ENCODE measurements at regions not wholly inside any gene's neighbourhood (a gene's known extent, or its start where the extent isn't known, plus 50 kb on each side); places are given as distances from the start of the nearest gene placed in this dataset.

GRCh38 chr10:78381107-78381506 is 347.4 kb downstream of the RPS24 start:
- intact Hi-C loops (cut with DNase I; ENCODE audit: low total_unique reads) (no loop called here), in situ Hi-C loops (cut with MboI; ENCODE audit: low sequenced_read_pairs in 4 of 4) (no loop called here)
- Histone ChIP-seq H3K4me3 (no peak overlapping the region), H3K27ac (no peak overlapping the region), H3K9me3 (no peaks in the 10 kb centered on the region), H3K36me3 (no peaks in the 10 kb centered on the region), H3K4me1 (no peaks in the 10 kb centered on the region), H3K27me3 (no peaks in the 10 kb centered on the region)
- TF ChIP-seq, protein P1, sequence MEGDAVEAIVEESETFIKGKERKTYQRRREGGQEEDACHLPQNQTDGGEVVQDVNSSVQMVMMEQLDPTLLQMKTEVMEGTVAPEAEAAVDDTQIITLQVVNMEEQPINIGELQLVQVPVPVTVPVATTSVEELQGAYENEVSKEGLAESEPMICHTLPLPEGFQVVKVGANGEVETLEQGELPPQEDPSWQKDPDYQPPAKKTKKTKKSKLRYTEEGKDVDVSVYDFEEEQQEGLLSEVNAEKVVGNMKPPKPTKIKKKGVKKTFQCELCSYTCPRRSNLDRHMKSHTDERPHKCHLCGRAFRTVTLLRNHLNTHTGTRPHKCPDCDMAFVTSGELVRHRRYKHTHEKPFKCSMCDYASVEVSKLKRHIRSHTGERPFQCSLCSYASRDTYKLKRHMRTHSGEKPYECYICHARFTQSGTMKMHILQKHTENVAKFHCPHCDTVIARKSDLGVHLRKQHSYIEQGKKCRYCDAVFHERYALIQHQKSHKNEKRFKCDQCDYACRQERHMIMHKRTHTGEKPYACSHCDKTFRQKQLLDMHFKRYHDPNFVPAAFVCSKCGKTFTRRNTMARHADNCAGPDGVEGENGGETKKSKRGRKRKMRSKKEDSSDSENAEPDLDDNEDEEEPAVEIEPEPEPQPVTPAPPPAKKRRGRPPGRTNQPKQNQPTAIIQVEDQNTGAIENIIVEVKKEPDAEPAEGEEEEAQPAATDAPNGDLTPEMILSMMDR (IDR thresholded peaks at IDR 0.05 in 4 of 5, conservative IDR thresholded peaks at IDR 0.05 in 1 of 5), result no peak
- no peak for TF ChIP-seq POLR2A (IDR thresholded peaks at IDR 0.05)
- no peak for DNase-seq
- ATAC-seq, result no peak

DNA sequence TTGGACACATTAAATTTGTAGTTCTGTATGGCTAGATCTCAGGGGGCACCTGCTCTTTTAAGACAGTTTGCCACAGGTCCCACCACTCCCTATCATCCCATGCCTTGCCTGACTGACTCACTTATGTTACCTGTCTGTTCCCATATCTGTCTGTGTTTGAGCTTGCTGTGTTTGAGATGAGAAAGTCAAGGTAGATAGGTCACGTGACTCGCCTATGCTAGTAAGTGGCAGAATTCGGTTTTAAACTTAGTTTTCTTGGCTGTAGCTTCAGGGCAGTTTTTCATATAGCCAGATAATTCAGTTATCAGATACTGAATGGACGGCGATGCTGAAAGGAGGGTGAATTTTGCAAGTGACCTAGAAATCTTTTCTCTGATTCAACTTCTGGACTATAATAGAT is 348.4 kb downstream of the RPS24 start:
- intact Hi-C loops (cut with DNase I; ENCODE audit: low total_unique reads), result no loop called here

GRCh38 chr10:78382772-78383171 is 349.1 kb downstream of the RPS24 start:
- H3K36me3 ChIP-seq, result no peaks in the 10 kb centered on the region
- in situ Hi-C loops (cut with MboI; ENCODE audit: low sequenced_read_pairs in 4 of 4), result no loop called here
- H3K9me3 ChIP-seq, result no peaks in the 10 kb centered on the region
- H3K4me3 ChIP-seq, result no peak overlapping the region
- DNase-seq (no peak), ATAC-seq (no peak)
- no peak for TF ChIP-seq POLR2A (IDR thresholded peaks at IDR 0.05)
- TF ChIP-seq, protein P1 (IDR thresholded peaks at IDR 0.05 in 4 of 5, conservative IDR thresholded peaks at IDR 0.05 in 1 of 5), result no peak
- no peak overlapping the region for H3K27ac ChIP-seq
- intact Hi-C loops (cut with DNase I; ENCODE audit: low total_unique reads), result no loop called here
- no peaks in the 10 kb centered on the region for H3K4me1 ChIP-seq
- no peaks in the 10 kb centered on the region for H3K27me3 ChIP-seq

More for the DNA sequence above, 348.4 kb downstream of the RPS24 start:
- ATAC-seq (no peak), DNase-seq (no peak)
- in situ Hi-C loops (cut with MboI; ENCODE audit: low sequenced_read_pairs in 4 of 4), result no loop called here
- Histone ChIP-seq H3K4me1 (no peaks in the 10 kb centered on the region), H3K4me3 (no peak overlapping the region), H3K27ac (no peak overlapping the region), H3K36me3 (no peaks in the 10 kb centered on the region), H3K27me3 (no peaks in the 10 kb centered on the region), H3K9me3 (no peaks in the 10 kb centered on the region)
- no peak for TF ChIP-seq POLR2A (IDR thresholded peaks at IDR 0.05)
- TF ChIP-seq, protein P1 (IDR thresholded peaks at IDR 0.05 in 4 of 5, conservative IDR thresholded peaks at IDR 0.05 in 1 of 5), result no peak

DNA sequence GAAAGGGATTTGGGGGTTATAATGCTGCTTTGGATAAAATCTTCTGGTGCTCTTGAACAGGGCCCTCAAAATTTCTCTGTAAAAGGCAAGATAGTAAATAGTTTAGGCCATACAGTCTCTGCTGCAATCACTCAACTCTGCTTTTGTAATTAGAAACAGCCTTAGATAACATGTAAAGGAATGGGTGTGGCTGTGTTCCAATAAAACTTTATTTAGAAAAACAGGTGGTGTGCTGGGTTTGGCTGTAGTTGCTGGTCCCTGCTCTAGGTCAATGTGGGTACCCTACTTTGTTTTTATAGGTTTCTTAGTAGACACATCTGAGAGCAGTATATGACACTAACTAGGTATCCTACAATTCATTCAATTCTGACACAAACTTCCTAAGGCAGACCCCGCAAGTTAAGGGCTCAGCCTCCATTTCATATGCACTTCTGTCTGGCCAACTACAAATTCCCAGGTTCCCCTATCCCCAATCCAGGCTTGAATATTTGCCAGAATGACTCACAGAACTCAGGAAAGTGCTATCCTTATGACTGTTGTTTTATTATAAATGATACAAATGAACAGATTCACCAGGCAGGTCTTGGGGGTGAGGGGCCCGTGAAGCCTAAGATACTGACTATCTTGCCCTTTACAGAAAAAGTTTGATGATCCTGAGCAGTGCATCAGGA is 349.9 kb downstream of the RPS24 start:
- Histone ChIP-seq H3K4me1 (no peaks in the 10 kb centered on the region), H3K9me3 (no peaks in the 10 kb centered on the region), H3K36me3 (no peaks in the 10 kb centered on the region), H3K27ac (no peak overlapping the region), H3K4me3 (no peak overlapping the region), H3K27me3 (no peaks in the 10 kb centered on the region)
- TF ChIP-seq, protein P1 (IDR thresholded peaks at IDR 0.05 in 4 of 5, conservative IDR thresholded peaks at IDR 0.05 in 1 of 5), result no peak
- no peak for TF ChIP-seq POLR2A (IDR thresholded peaks at IDR 0.05)
- ATAC-seq (no peak), DNase-seq (no peak)
- in situ Hi-C loops (cut with MboI; ENCODE audit: low sequenced_read_pairs in 4 of 4), result no loop called here
- intact Hi-C loops (cut with DNase I; ENCODE audit: low total_unique reads), result no loop called here

DNA sequence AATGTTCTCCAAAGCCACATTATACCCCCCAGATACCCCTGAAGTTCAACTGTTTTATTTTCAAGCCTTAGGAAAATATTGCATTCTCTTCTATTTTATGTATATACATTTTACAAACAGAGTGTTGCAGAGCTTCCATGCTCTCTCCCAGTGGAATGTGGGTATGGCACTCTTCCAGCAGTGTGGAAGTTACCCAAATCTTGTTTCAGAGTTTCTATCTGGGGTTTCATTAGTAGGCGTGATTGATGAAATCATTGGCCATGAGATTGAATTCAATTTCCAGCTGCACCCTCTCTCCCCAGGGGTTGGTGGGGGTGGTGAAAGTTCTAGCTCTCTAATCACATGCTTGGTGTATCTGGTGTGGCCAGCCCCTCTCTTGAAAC is 350.4 kb downstream of the RPS24 start:
- Histone ChIP-seq H3K9me3 (no peaks in the 10 kb centered on the region), H3K27me3 (no peaks in the 10 kb centered on the region), H3K27ac (no peak overlapping the region), H3K4me1 (no peaks in the 10 kb centered on the region), H3K4me3 (no peak overlapping the region), H3K36me3 (no peaks in the 10 kb centered on the region)
- DNase-seq (no peak), ATAC-seq (no peak)
- in situ Hi-C loops (cut with MboI; ENCODE audit: low sequenced_read_pairs in 4 of 4) (no loop called here), intact Hi-C loops (cut with DNase I; ENCODE audit: low total_unique reads) (no loop called here)
- TF ChIP-seq POLR2A (IDR thresholded peaks at IDR 0.05), result no peak
- TF ChIP-seq, protein P1 (IDR thresholded peaks at IDR 0.05 in 4 of 5, conservative IDR thresholded peaks at IDR 0.05 in 1 of 5), result no peak

All from gastrocnemius medialis (tissue), 4 donors.